B cell (primary cell): ENCODE measurements at regions not wholly inside any gene's neighbourhood (a gene's known extent, or its start where the extent isn't known, plus 50 kb on each side); places are given as distances from the start of the nearest gene placed in this dataset.

Source experiments
- ATAC-seq: fragments of 200-7000 bp; cut with Tn5 transposase; one replicate; pipeline ENCODE4 v1.10.0; 2021; ENCODE audit warnings: low read depth, mild to moderate bottlenecking, moderate number of reproducible peaks, moderate library complexity
- CTCF ChIA-PET: fragments of 350-600 bp; sonication (Branson Sonifier 250); formaldehyde crosslinking; loops from one replicate; lab custom pipeline; 2021; ENCODE audit warnings: antibody characterized with exemption, inconsistent platforms; lab: Charles Lee
- POLR2A ChIA-PET: fragments of 350-600 bp; sonication (Branson Sonifier 250); formaldehyde crosslinking; loops from one replicate; lab custom pipeline; 2021; ENCODE audit warnings: antibody characterized with exemption; lab: Charles Lee
- DNase-seq: peaks from one replicate; pipeline ENCODE4 v3.0.0; 2013
- H2AFZ ChIP-seq: 2 replicates; pipeline ENCODE4 v1.6.1; 2012; ENCODE audit warnings: mild to moderate bottlenecking, low read depth, low read length; ENCODE audit not compliant: insufficient read depth, poor library complexity, severe bottlenecking
- H3K27ac ChIP-seq, 2 donors: 1 replicate in 1 of 2; 2 replicates in 1 of 2; pipeline ENCODE4 v1.5.1; 2012 to 2013; ENCODE audit warnings: low read length in 2 of 2, mild to moderate bottlenecking in 2 of 2, moderate library complexity in 1 of 2
- H3K27me3 ChIP-seq, 4 experiments: fragments of 200-600 bp in 1 of 4; sonication (generic) in 1 of 4; replicated peaks in 1 of 4; 1 replicate in 2 of 4; 2 replicates in 2 of 4; pipeline versions ENCODE4 v1.6.1 to v1.7.0; 2013 to 2016; ENCODE audit warnings: low read length in 3 of 4, mild to moderate bottlenecking in 2 of 4, mixed read lengths in 1 of 4, moderate library complexity in 1 of 4; ENCODE audit not compliant: insufficient read depth in 4 of 4, control insufficient read depth in 3 of 4; ENCODE audit errors: control extremely low read depth in 1 of 4
- H3K36me3 ChIP-seq, 2 experiments: replicated peaks in 1 of 2; 1 replicate in 1 of 2; 2 replicates in 1 of 2; pipeline versions ENCODE4 v1.6.1 to v1.7.1; 2013; ENCODE audit warnings: low read length in 1 of 2; ENCODE audit not compliant: insufficient read depth in 2 of 2, control insufficient read depth in 1 of 2; ENCODE audit errors: control extremely low read depth in 1 of 2, extremely low read depth in 1 of 2
- H3K4me1 ChIP-seq, 2 donors: fragments of 200-600 bp in 1 of 2; sonication (generic) in 1 of 2; 1 replicate in 1 of 2; 2 replicates in 1 of 2; pipeline versions ENCODE4 v1.5.1 to v1.6.1; 2013 to 2017; ENCODE audit warnings: low read length in 2 of 2; ENCODE audit not compliant: control insufficient read depth in 2 of 2, insufficient read depth in 2 of 2
- H3K4me2 ChIP-seq: replicated peaks from 2 replicates; pipeline ENCODE3; 2012; ENCODE audit warnings: mild to moderate bottlenecking, low read depth, low read length; ENCODE audit not compliant: poor library complexity, severe bottlenecking
- H3K4me3 ChIP-seq, 5 experiments: fragments of 200-600 bp in 1 of 5; sonication (generic) in 1 of 5; 1 replicate in 3 of 5; 2 replicates in 2 of 5; pipeline versions ENCODE4 v1.5.1 to v1.7.0; 2011 to 2016; ENCODE audit warnings: low read length in 4 of 5, mild to moderate bottlenecking in 4 of 5, low read depth in 2 of 5, control low read depth in 1 of 5, moderate library complexity in 1 of 5; ENCODE audit not compliant: insufficient read depth in 1 of 5; ENCODE audit errors: control extremely low read depth in 1 of 5, extremely low read depth in 1 of 5
- H3K79me2 ChIP-seq: fragments of 200-600 bp; sonication (generic); one replicate; pipeline ENCODE4 v1.6.0; 2016; ENCODE audit warnings: low read length; ENCODE audit not compliant: control insufficient read depth, insufficient read depth
- H3K9ac ChIP-seq: fragments of 200-600 bp; sonication (generic); 2 replicates; pipeline ENCODE4 v1.6.1; 2017; ENCODE audit warnings: mild to moderate bottlenecking, low read length, moderate library complexity
- H3K9me3 ChIP-seq, 3 donors: one replicate each; pipeline versions ENCODE4 v1.6.1 to v1.7.1; 2013; ENCODE audit warnings: low read length in 2 of 3; ENCODE audit not compliant: control insufficient read depth in 2 of 3, insufficient read depth in 1 of 3; ENCODE audit errors: control extremely low read depth in 1 of 3
- H4K20me1 ChIP-seq: 2 replicates; pipeline ENCODE4 v1.6.0; 2012; ENCODE audit warnings: mild to moderate bottlenecking, low read length; ENCODE audit not compliant: insufficient read depth, control insufficient read depth, poor library complexity, severe bottlenecking
- H3K27ac Mint-ChIP-seq: one replicate; pipeline ENCODE4 v1.8.0; 2021; ENCODE audit warnings: mixed read lengths
- H3K27me3 Mint-ChIP-seq: one replicate; pipeline ENCODE4 v1.8.0; 2021; ENCODE audit warnings: mixed read lengths
- H3K4me1 Mint-ChIP-seq: one replicate; pipeline ENCODE4 v1.8.0; 2021; ENCODE audit warnings: mixed read lengths
- H3K4me3 Mint-ChIP-seq: one replicate; pipeline ENCODE4 v1.8.0; 2021; ENCODE audit warnings: mixed read lengths
- H3K9me3 Mint-ChIP-seq: one replicate; pipeline ENCODE4 v1.8.0; 2022; ENCODE audit warnings: mixed read lengths; ENCODE audit not compliant: insufficient read depth
- EZH2 ChIP-seq: IDR thresholded peaks from 2 replicates; pipeline ENCODE4 v1.6.1; 2012; ENCODE audit warnings: borderline replicate concordance, low read depth, mild to moderate bottlenecking, moderate library complexity, low read length; ENCODE audit not compliant: insufficient read depth, poor library complexity, severe bottlenecking
- WGBS: methylation state at CpG from one replicate; pipeline ENCODE4 v1.1.5; 2013; ENCODE audit warnings: missing lambda C conversion rate; ENCODE audit not compliant: insufficient coverage; 5-methylcytosine and 5-hydroxymethylcytosine counted together
- intact Hi-C: fragments of 100-400 bp; cut with micrococcal nuclease; formaldehyde crosslinking; loops from one replicate; pipeline ENCODE4 v1.10.0; 2022
- TF ChIP-seq, protein P1 (sequence below): fragments of 200-600 bp; IDR thresholded peaks from one replicate; pipeline ENCODE4 v1.8.0; 2022; ENCODE audit warnings: antibody characterized with exemption, mild to moderate bottlenecking

DNA sequence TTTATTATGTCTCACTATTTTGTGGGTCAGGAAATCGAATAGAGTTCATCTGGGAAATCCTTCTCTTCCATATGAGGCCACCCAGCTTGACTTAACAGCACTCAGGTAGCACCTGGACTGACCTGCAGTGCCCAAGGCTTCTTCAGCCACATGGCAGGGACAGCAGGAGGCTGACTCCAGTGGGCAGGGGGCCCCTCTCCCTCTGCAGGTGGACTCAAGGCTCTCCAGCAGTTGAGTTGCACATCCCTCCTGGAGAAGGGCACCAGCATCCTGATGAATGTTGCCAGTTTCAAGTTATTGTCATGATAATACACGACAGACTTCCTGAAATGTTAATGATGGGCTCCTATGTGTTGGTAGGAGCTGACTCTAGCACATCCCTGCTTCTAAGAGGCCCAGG, 338.1 kb upstream of the RAB6C start:
- intact Hi-C loops, result no loop called here
- H3K4me1 Mint-ChIP-seq, result no peaks in the 10 kb centered on the region
- Histone ChIP-seq H3K4me2 (no peak overlapping the region), H3K27me3 (no peaks in the 10 kb centered on the region), H3K9me3 (peaks cover 0 to 7% (median 0%) of the 10 kb centered on the region in 3 donors), H3K9ac (no peak overlapping the region), H3K4me1 (no peaks in the 10 kb centered on the region), H3K36me3 (no peaks in the 10 kb centered on the region), H3K79me2 (no peaks in the 10 kb centered on the region), H3K4me3 (no peak overlapping the region), H2AFZ (no peak overlapping the region), H3K27ac (no peak overlapping the region), H4K20me1 (no peaks in the 10 kb centered on the region)
- DNase-seq (no peak), ATAC-seq (no peak)
- TF ChIP-seq, protein P1, sequence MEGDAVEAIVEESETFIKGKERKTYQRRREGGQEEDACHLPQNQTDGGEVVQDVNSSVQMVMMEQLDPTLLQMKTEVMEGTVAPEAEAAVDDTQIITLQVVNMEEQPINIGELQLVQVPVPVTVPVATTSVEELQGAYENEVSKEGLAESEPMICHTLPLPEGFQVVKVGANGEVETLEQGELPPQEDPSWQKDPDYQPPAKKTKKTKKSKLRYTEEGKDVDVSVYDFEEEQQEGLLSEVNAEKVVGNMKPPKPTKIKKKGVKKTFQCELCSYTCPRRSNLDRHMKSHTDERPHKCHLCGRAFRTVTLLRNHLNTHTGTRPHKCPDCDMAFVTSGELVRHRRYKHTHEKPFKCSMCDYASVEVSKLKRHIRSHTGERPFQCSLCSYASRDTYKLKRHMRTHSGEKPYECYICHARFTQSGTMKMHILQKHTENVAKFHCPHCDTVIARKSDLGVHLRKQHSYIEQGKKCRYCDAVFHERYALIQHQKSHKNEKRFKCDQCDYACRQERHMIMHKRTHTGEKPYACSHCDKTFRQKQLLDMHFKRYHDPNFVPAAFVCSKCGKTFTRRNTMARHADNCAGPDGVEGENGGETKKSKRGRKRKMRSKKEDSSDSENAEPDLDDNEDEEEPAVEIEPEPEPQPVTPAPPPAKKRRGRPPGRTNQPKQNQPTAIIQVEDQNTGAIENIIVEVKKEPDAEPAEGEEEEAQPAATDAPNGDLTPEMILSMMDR, result no peak
- no peak for TF ChIP-seq EZH2
- no peak overlapping the region for H3K4me3 Mint-ChIP-seq
- 70% methylated on average over 1 of the region's 2 CpGs for whole genome bisulfite sequencing
- ChIA-PET POLR2A (no interaction called here), CTCF (no interaction called here)
- H3K27ac Mint-ChIP-seq, result no peak overlapping the region
- H3K9me3 Mint-ChIP-seq, result no peaks in the 10 kb centered on the region
- H3K27me3 Mint-ChIP-seq, result no peaks in the 10 kb centered on the region

DNA sequence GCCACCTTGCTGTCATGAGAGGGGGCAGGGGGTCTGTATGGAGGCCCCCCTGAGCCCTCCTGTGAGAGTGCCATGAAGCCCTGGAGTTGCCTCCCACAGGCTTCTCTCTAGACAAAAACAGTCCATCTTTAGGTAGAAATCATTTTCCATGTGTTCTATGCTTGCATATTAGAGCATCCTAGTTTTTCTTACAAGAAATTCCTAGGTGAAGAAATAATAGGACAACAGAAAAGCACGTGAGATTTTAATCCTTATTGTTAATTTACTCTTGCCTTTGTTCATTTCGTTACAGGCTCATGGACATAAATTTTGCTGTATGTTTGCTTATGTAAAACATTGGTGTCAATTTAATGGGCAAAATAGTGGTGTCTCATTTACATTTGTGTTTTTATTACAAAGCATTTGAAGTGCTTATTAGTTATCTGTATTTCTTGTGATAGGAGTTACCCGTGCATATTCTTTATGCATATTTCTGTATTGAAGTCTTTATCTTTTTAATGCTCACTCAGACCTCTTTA, 336.9 kb upstream of the RAB6C start:
- Histone ChIP-seq H3K79me2 (no peaks in the 10 kb centered on the region), H3K9me3 (peaks cover 0 to 4% (median 0%) of the 10 kb centered on the region in 3 donors), H3K4me3 (no peak overlapping the region), H3K36me3 (no peaks in the 10 kb centered on the region), H4K20me1 (no peaks in the 10 kb centered on the region), H3K27ac (no peak overlapping the region), H3K9ac (no peak overlapping the region), H3K4me2 (no peak overlapping the region), H2AFZ (no peak overlapping the region), H3K4me1 (no peaks in the 10 kb centered on the region), H3K27me3 (no peaks in the 10 kb centered on the region)
- DNase-seq (no peak), ATAC-seq (no peak)
- no peak overlapping the region for H3K4me3 Mint-ChIP-seq
- H3K9me3 Mint-ChIP-seq, result no peaks in the 10 kb centered on the region
- POLR2A ChIA-PET, result no interaction called here
- no peaks in the 10 kb centered on the region for H3K4me1 Mint-ChIP-seq
- H3K27ac Mint-ChIP-seq, result no peak overlapping the region
- TF ChIP-seq EZH2, result no peak
- TF ChIP-seq, protein P1, result no peak
- H3K27me3 Mint-ChIP-seq, result no peaks in the 10 kb centered on the region
- no CpG with 5 or more reads among the region's 3 CpGs for WGBS
- CTCF ChIA-PET, result no interaction called here
- intact Hi-C loops, result no loop called here
